RPMI8226 (cell line): ENCODE measurements at regions not wholly inside any gene's neighbourhood (a gene's known extent, or its start where the extent isn't known, plus 50 kb on each side); places are given as distances from the start of the nearest gene placed in this dataset.
A peak's percentile ranks its signal among the peaks of the same experiment; 100 is the strongest.
"Not testable (repeated sequence)": the region's sequence is repeated elsewhere in the genome, so short reads cannot be mapped to it uniquely, and the experiment has no call there.

ENCODE experiments used
- DNase-seq: peaks from one replicate; pipeline ENCODE4 v3.0.0-alpha.2; 2015

DNA sequence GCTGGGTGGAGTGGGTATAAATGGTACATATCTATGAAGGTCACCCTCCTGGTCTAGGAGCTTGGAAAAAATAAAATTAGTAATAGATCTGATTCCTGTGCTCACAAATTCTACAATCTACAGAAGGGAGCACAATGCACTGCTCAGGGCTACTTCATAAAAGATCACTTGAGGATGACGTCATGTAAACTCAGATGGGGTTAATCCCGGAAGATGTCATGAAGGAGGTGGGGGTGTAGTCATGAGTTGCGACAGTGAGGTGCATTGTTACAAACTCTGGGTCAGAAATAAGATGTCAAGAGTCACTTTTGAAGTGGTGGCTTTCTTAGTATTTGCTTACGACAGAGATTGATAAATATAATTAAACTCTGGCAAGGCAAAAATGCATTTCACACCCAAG is 68.2 kb downstream of the LHX9 start:
- no peak for DNase-seq

DNA sequence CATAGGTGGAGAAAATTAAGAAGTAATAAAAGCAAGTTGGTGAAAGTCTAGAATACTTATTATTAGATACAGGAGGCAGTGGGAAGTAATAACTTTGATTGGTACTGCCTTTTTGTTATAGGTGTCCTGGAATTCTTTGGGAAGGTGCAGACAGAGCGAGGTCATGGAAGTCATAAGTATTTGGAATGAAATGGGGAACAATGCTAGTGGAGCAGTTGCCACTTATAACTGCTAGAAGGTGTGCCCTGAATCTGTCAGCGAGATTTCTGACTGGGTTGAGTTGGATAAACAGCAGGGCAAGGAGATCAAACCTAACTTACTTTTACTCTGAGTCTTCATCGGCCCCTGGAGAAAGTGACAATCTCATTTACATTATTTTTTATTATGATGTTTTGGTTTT is 69.6 kb downstream of the LHX9 start:
- DNase-seq = no peak

DNA sequence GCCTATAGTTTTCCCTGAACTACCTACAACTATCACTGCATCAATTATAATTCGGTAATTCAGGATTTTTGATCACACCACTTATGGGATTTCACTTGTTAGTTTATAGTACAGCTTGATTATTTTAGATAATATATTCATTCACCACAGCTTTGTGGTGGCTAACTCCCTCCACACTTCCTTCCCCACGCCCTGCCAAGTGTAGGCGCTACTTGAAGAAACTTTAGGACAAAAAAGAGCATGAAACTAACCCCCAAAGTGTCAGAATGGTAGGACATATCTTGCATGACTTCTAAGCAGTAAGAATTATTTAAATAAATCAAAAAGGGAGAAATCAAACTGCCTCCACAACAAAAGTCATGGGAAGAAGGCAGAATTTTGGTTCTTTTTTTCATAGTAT is 70.1 kb downstream of the LHX9 start:
- DNase-seq = no peak

DNA sequence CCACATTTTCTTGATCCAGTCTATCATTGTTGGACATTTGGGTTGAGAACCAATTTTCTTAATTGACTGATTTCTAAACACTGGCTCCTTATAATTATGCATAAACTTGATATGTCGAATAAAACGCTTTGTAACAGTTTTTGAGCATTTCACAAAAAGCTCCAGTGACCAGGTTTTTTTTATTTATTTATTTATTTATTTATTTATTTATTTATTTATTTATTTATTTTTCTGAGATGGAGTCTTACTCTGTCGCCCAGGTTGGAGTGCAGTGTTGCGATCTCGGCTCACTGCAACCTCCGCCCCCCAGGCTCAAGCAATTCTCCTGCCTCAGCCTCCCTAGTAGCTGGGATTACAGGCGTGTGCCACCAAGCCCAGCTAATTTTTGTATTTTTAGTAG is 71.4 kb downstream of the LHX9 start:
- DNase-seq = not testable (repeated sequence)

DNA sequence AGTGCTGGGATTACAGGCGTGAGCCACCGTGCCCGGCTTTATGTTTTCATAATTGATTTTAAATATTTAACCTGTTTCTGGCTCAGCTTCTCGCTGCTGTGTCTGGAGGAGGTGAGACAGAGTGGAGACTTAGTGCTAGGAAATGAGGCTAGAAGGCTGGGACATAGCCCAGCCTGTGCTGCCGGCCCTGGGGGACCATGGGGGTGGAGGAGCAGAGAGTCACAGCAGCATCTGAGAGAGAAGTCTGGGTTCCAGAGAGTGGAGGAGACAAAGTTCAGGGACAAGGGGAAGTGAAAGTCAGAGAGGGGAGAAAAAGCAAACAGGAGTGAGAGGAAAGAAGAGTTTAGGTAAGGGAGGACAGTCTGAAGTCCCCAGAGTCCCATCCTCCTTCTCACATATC is 71.9 kb downstream of the LHX9 start:
- DNase-seq = no peak

DNA sequence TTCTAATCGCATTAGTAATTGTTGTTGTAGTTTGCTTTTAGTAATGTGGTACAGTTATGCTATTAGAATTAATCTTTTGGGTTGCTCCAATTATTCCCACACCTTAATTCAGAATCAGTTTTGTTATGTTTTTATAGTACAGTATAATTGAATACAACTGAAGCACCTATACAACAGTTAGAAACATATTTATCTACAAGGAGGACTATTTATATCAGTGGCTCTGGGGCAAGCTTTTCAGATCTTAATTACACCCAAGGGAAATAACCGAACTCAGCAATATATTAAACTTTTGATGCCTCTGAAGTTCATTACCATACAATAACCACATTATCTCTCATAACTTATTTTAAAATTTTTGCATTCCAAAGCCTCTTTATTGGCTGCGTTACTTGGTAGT is 74.4 kb downstream of the LHX9 start:
- no peak for DNase-seq

DNA sequence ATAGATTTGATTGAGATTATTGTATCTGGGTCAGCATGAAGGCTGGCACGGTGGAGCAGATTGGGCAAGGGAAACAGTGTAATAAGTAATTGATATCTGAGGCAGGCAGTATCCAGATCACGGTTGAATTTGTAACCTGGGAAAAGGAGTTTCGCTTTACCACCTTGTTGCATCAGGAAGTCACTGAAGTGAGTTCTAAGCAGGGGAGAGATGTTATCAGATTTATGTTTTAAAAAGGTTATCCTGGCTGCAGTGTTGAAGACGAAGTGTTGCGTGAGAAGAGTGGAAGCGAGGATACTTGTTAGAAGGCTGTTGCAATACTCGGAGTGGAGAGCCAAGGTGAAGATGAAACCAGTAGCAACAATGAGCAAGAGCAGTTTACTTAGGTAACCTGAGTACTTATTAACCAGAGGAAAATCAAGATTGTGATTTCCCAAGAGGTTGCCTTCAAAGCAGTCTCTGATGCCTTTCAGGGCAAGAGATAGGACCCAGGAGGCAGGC is 77.8 kb downstream of the LHX9 start:
- DNase-seq = no peak

DNA sequence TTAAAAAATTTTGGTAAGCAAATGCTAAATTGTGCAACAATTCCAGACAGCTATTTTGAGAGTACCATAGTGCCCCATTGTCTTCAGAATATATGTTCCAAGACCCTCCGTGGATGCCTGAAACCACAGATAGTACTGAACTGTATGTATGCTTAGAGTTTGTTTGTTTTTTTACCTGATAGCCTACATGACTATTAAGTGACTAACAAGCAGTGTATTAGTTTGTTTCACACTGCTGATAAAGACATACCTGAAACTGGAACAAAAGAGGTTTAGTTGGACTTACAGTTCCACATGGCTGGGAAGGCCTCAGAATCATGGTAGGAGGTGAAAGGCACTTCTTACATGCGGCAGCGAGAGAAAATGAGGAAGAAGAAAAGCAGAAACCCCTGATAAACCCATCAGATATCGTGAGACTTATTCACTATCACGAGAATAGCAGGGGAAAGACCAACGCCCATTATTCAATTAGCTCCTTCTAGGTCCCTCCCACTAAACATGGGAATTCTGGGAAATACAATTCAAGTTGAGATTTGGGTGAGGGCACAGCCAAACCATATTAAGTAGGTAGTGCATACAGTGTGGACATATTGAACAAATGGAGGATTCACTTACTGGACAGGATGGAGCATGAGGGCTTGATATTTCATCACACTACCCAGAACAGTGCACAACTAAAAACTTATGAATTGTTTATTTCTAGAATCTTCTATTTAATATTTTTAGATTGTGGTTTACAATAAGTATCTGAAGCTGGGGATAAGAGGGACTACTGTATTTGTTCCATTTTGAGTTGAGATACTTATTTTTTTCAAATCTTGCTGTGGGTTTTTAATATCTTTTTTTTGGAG is 78.5 kb downstream of the LHX9 start:
- no peak for DNase-seq

DNA sequence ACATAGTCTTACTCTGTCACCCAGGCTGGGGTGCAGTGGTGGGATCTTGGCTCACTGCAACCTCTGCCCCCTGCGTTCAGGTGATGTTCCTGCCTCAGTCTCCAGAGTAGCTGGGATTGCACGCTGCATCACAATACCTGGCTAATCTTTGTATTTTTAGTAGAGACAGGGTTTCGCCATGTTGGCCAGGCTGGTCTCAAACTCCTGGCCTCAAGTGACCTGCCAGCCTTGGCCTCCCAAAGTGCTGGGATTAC is 79.0 kb downstream of the LHX9 start:
- DNase-seq = not testable (repeated sequence)

DNA sequence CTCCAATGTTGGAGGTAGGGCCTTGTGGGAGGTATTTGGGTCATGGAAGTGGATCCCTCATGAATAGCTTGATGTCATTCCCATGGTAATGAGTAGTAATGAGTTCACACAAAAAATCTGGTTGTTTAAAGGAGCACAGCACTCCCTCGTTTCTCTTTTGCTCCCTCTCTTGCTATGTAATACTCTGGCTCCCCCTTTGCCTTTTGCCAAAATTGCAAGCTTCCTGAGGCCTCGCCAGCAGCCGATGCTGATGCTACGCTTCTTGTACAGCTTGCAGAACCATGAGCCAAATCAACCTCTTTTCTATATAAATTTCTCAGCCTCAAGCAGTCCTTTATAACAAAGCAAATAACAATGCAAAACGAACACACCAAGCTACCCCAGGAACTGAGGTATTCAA is 80.9 kb downstream of the LHX9 start:
- DNase-seq = peak; percentile 23

DNA sequence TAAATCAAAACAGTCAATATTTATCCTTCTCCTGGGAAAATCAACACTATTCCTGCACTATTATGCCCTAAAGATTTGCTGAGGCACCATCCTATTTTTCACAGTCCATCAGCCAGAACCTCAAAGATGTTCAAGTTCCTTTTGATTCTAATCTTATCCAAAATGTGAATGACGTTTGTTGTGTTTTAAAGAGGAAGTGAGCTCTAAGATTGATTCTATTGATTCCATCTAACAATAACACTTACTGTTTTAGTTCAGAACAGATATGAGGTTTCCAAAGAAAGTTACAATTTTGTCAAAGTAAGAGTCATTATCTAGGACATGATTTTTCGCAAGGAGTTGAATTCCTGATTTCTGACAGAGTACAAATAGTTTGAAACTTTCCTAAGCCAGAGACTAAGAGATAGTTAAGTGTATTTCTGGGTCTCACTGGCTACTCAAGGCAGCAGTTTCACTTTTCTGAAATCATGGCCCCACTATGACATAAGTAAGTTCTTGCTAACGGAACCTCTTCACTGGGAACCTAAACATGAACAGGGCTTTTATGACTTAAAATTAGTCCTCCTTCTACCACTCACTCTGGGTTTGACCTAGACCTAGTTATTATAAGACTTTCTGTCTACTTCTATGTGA is 84.7 kb downstream of the LHX9 start:
- DNase-seq = no peak

DNA sequence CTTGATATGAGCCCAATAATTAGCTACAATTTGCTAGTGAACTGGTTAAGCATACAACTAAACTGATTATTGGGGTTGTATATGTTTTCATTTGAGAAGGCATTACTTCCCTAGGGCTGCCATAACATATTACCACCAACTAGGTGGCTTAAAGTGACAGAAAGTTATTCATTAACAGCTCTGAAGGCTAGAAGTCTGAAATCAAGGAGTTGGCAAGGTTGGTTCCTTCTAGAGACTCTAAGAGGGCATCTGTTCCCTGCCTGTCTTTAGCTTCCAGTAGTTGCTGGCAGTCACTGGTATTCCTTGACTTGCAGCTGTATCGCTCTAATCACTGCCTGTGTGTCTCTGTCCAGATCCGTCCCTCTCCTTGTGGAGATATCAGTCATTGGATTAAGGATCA is 86.3 kb downstream of the LHX9 start:
- DNase-seq = no peak

DNA sequence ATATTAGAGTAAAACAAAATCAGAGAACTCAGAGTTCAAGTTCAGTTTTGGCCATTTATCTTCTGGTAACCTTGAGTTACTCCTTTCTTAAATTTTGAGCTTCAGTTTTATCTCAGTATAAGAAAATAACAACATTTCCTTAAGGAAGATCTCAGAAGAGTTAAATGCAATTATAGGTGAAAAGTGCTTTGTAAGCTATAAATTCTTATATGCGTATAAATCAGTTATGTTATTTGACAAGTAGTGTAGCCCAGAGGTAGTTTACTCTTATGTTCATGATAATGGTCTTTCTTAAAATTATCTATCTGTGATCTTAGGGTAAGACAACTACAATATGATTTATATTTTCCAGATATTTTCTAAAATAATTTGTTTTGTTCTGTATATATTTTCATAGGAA is 89.8 kb downstream of the LHX9 start:
- no peak for DNase-seq

DNA sequence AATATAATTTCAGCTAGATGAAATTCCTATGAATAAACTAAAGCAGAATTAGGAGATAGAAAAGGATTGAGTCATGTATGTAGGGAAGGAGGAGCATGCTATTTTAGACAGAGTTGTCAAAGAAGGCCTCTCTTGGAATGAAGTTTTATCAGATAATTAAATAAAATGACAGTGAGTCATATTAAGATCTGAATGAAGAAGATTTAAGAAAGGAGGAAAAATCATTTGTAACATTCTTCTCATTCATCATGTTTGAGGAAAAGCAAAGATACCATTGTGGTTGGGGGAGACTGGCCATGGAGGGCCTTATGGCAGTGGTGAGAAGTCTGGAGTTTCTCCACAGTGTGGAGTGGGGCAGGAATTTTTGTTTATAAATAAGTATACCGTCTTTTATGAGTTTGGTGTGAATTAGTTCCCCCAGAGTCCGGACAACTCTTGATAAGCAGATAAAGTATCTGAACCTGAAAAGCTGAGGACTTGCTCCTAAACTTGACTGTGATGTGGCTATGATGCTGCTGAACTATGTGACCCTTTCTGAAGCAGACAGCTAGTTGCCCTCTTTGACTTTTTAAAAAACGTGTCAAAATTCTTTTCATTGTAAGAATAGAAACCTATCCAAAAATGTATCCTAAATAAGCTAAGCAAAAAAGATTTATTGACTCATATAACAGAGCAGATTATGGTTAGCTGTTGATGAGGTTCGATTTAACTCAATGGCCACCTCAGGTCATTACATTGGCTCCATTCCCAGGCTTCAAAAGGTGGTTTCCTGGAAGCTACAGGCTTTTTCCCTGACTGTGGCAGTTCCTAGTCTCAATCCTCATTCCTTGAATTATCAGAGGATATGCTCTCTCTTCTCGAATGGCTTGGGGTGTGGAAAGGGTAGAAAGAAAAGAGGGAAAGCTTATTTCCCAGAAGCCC is 90.8 kb downstream of the LHX9 start:
- DNase-seq = no peak

DNA sequence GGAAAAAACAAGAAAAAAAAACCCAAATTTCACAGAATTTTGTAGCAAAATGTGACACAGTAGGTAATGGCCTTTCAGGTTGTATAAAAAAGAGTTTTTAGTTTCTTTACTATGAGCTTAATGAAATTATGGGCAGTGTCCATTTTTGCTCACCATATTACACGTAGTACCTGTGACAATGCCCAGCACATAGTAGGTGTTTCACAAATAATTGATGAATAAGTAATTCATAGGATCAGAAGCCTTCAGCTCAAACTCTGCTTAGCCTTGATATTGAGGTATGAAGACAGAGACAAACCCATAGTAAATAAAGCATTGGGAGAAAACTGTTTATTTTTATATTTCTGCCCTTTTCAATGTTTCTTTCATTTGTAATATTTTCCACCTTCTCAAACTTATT is 97.2 kb downstream of the LHX9 start:
- DNase-seq = no peak

DNA sequence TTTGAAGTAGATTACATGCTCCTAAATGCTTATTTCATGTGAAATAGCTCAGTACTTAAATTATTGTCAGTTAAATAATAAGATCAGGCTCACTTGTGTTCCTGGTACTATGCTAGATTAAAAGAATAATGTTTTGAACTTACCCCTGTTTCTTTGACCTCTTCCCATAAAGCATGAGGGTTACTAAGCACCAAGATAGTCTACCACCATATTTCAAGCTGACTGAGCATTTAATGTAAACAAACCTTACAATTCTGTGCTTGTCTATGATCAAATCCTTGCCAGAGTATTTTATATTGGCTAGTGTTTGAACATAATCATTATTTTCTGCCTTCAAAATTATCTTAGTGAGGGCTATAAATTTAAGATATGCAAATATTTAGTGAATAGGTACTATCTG is 98.1 kb downstream of the LHX9 start:
- no peak for DNase-seq

DNA sequence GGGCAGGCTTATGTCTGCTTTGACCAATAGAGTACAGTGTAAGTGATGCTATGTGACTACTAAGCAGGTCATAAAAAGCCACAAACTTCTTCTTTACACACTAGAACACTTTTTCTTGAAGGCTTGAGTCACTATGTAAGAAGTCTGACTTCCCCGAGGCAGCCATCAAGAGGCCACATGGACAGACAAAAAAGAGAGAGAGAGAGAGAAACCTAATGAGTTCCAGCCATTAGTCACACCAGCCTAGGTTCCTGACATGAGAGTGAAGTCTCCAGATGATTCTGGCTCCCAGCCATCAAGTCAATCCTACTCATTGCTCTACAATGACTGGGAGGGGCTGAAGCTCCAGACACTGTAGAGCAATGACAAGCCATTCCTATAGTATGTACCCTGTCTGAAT is 101.4 kb downstream of the LHX9 start:
- DNase-seq = no peak

DNA sequence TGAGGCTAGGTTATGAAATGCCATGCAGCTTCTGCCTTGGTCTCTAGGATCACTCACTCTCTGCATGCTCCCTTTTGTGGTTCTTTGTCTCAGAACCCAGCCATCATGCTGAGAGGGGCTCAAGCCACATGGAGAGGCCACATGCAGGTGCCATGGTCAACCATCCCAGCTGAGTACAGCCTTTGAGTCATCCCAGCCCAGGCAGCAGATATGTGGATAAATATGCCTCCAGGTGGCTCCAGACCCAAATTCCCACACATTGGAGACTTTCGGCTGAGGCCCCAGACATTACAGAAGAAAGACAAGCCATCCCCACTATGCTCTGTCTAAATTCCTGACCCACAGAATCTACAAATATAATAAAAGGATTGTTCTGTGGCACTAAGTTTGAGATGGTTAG is 102.0 kb downstream of the LHX9 start:
- DNase-seq = no peak

DNA sequence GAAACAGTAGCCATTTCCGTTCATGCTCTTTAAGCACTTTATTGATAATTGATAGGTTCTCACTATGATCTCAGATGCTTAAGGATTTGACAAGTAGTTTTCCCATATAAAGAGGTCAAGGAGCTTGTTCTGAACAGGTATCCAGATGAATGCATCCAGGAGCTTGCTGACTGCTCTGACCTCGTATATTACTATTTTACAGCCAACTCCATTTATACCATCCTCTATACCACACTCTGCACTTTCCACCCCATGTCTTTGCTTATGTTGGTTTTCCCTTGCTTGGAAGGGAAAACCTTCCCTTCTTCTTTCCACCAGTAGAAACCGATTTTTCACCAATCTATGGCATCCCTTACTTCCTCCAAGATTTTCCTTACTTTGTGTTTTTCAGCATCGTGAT is 107.2 kb downstream of the LHX9 start:
- DNase-seq = no peak

DNA sequence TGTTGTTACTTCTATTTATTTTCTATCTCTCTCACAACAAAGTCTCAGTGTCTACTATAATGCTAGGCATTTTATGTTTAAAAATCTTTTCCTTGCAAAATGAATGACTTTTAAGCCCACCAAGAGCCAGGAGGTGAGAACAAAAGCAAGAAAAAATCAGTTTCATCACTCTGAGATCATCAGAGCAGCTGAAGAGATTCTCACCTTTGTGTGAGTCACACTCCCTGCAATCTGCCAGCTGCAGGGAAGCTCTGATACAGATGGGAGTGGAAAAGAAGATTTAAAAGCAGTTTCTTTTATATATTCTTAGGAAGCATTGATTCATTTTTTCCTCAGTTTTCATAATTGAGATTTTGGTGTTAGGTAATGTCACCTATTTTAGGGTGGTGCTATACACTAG is 107.6 kb downstream of the LHX9 start:
- no peak for DNase-seq

DNA sequence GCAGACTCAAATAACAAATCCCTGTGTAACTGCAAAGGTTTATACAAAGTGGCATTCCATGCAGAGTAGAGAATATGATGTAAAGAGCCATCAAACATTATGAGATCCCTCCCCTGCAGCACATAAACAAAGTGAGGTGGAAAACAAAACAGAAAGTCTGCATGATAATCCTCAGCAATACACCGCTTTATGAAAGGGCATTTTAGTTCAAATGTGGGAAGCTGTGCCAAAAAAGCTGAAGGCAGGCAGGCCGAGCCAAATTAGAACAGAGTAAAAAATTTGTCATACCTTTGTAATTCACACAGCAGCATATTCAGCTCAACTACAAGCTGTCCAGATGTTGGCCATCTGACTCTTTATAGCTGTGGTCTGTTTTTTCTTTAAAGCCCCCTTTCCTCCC is 113.5 kb downstream of the LHX9 start:
- DNase-seq = no peak

DNA sequence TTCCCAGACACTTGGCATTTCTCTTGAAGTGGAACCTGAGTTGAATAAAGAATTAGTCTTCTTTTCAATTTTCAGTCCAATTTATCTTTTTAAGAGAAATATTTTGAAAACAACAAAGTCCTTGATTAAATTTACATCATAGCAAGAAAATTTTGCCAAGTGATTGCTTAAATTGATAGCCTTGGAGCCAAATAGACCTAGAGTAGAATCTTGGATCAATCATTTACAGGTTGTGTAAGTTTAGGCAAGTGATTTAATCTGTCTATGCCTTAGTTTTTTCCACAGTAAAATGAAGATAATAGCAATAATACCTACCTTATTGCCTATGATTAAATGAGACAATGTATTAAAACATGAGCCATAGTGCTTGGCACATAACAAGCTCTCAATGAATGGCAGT is 113.9 kb downstream of the LHX9 start:
- no peak for DNase-seq

DNA sequence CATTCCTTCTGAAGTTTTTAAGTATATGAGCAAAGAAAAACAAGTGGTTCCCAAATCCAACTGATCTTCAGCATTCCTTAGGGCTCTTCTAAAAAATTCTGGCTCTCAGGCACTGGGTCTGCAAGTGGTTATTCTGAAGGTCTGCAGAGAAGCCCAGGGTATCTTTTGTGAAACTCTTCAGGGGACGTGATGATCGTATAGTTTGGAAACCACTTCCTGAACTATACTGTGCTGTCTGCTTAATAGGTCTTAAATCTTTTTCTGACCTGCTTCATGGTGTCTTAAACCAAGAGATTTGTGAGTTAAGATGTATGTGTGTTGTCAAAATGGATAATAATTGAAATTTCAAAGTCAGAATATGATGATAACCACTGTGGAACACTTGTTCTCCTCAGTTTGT is 115.5 kb downstream of the LHX9 start:
- DNase-seq = no peak

DNA sequence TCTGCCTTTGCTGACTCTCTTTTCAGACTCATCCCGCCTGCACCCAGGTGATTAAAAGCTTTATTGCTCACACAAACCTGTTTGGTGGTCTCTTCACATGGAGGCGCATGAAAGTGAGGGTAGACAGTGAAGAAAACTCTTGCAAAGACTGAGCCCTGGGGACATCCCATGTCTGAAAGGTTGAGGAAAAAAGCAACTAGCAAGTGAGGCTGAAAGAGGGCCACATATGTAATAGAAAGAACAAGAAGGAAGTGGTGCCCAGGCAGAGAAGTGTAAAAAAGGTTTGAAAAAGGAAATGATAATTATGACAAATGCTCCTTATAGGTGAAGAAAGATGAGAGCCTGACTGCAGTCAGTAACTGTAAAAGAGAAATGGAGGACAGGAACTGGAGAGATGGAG is 115.9 kb upstream of the NEK7 start:
- DNase-seq = no peak
